ENCODE measurements at regions not wholly inside any gene's neighbourhood (a gene's known extent, or its start where the extent isn't known, plus 50 kb on each side); places are given as distances from the start of the nearest gene placed in this dataset.

DNA sequence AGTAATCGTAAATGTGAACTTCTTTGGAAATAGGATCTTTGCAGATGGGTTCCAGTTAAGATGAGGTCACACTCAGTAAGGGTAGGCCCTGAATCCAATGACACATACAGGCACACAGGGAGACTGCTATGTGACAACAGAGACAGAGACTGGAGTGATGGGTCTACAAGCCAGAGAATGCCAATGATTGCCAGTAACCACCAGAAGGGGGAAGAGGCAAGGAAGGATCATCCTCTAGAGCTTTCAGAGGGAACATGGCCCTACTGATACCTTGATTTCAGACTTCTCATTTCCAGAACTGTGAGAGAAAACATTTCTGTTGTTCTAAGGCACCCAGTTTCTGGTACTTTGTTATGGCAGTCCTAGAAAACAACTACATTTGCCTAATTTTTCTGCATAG, 73.1 kb upstream of the CCDC160 start:
- TF ChIP-seq, protein P1, sequence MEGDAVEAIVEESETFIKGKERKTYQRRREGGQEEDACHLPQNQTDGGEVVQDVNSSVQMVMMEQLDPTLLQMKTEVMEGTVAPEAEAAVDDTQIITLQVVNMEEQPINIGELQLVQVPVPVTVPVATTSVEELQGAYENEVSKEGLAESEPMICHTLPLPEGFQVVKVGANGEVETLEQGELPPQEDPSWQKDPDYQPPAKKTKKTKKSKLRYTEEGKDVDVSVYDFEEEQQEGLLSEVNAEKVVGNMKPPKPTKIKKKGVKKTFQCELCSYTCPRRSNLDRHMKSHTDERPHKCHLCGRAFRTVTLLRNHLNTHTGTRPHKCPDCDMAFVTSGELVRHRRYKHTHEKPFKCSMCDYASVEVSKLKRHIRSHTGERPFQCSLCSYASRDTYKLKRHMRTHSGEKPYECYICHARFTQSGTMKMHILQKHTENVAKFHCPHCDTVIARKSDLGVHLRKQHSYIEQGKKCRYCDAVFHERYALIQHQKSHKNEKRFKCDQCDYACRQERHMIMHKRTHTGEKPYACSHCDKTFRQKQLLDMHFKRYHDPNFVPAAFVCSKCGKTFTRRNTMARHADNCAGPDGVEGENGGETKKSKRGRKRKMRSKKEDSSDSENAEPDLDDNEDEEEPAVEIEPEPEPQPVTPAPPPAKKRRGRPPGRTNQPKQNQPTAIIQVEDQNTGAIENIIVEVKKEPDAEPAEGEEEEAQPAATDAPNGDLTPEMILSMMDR (IDR thresholded peaks at IDR 0.05), result no peak
- no peak for TF ChIP-seq POLR2A (IDR thresholded peaks at IDR 0.05)
